ENCODE measurements at regions not wholly inside any gene's neighbourhood (a gene's known extent, or its start where the extent isn't known, plus 50 kb on each side); places are given as distances from the start of the nearest gene placed in this dataset.

DNA sequence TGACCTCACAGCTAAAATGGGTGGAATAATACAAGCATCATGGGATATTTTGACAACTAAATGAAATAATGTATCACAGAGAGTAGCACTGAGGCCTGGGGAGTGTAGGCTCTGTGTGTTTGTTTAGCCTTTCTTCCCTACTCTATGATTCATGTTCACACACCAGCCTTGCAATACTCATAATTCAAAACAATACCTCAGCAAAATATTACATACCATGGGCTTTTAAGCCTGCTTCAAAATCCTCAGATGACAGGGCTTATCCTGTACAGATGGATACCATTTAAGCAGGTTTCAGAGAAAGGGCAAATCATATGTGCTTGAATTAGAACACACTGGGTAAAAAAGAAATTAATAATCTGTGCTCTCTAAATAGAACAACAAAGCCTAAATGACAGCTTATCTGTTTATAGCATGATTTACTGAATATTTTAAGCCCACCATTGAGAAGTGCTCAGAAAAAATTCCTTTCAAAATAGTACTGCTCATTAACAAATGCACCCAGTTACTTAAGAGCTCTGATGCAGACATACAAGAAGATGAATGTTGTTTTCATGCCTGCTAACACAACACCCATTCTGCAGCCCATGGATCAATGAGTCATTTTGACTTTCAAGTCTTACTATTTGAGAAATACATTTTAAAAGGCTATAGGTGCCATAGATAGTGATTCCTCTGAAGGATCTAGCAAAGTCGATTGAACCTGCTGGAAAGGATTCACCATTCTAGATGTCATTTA lies 84.9 kb upstream of the ADAMTS20 start:
- TF ChIP-seq, protein P1, sequence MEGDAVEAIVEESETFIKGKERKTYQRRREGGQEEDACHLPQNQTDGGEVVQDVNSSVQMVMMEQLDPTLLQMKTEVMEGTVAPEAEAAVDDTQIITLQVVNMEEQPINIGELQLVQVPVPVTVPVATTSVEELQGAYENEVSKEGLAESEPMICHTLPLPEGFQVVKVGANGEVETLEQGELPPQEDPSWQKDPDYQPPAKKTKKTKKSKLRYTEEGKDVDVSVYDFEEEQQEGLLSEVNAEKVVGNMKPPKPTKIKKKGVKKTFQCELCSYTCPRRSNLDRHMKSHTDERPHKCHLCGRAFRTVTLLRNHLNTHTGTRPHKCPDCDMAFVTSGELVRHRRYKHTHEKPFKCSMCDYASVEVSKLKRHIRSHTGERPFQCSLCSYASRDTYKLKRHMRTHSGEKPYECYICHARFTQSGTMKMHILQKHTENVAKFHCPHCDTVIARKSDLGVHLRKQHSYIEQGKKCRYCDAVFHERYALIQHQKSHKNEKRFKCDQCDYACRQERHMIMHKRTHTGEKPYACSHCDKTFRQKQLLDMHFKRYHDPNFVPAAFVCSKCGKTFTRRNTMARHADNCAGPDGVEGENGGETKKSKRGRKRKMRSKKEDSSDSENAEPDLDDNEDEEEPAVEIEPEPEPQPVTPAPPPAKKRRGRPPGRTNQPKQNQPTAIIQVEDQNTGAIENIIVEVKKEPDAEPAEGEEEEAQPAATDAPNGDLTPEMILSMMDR (conservative IDR thresholded peaks at IDR 0.05; ENCODE audit: low read length), result no peak
- TF ChIP-seq EZH2phosphoT487 (IDR thresholded peaks at IDR 0.05; ENCODE audit: borderline replicate concordance, low read depth, low read length), result no peak
